ENCODE measurements at regions not wholly inside any gene's neighbourhood (a gene's known extent, or its start where the extent isn't known, plus 50 kb on each side); places are given as distances from the start of the nearest gene placed in this dataset.
"Not testable (repeated sequence)": the region's sequence is repeated elsewhere in the genome, so short reads cannot be mapped to it uniquely, and the experiment has no call there.

DNA sequence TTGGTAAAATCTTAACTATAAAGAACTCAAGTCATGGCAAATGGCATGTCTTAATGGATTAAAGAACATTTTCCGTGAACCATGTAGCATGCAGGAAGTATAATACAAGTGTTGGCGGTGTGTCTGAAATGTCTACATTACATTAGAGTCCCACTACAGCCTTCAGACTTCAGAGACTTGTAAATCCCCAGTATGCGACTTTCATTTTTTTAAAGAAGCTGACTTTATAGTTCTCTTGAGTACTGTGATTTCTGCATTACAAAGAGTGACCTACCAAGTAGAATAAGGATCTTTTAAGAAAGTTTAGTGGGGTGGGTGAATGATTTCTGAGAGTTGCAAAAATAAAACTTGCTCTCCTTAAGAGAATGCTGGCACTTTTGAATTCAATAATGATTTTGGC lies 140.7 kb upstream of the FN1 start:
- no peak for DNase-seq

DNA sequence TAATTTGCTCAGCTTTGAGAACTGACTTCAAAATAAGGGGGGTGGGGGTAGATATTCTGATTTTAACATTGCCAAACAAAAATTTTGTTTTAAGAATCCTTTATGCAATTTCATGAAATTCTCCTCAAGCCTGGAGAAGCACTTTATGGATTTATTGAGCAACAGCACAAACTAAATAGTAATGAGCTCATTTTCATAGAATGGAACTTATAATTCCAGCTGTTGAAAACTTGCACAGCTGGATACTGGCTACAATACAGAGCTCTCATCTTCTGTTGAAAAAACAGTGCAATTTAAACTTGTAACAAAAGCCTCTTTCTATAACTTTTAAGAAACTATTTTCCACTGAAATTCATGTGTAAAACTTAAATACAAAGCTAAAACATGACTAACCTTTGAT lies 137.6 kb upstream of the FN1 start:
- no peak for DNase-seq

DNA sequence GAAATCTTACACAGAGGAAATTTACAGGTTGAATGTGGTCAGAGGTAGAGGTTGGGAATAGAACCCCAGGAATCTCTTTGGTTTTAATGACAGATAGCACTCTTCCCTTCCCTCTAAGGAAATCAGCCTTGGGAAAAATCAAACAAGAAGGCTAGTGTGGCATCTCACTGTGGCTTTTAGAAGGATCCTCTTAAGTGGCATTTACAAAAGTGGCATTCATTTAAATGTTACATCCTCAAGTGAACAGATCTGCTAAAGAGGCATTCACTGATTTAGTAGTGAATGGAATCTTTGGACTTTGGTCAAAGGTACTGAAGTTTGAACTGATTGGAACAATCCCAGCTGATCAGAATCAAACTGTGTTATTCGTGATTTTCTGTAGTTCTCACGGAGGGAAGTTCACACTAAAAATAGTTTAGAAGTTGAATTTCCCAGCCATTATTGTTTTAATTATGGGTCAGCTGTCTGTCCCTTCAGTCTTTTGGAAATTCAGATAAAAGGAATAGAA lies 136.5 kb upstream of the FN1 start:
- no peak for DNase-seq

DNA sequence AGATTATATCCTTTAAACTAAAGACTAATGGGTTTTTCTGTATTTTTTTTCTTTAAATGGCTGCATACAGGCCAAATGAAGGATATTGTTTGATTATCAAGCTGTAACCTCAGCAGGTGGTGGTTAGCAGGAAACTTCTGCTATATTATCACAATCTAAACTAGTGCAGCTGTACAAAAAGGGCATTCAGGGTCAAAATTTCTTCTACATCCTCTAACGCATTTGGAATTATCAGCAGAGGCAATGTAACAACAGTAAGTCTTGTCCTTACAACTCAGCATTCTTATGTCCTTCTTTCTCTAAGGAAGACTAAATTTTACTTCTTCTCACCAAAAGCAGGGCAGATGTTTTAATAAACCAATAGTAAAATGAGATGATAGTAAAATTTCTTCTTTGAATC lies 135.8 kb upstream of the FN1 start:
- DNase-seq: peak; percentile 53

DNA sequence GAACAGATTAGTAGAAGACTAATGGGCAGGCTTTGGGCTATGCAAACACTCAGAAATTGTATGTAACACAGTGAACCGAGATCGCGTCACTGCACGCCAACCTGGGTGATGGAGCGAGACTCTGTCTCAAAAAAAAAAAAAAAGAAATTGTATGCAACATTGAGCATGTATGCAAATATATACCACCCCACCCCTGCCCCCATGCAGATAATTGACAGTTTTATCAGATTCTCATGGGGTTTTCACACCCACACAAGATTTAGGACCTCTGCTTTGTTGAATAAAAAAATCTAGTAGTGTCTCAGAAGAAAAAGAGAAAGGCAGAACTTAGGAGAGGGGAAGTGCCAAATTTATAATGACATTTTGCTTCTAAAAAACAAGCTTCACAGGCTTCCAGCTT lies 131.6 kb upstream of the FN1 start:
- no peak for DNase-seq

DNA sequence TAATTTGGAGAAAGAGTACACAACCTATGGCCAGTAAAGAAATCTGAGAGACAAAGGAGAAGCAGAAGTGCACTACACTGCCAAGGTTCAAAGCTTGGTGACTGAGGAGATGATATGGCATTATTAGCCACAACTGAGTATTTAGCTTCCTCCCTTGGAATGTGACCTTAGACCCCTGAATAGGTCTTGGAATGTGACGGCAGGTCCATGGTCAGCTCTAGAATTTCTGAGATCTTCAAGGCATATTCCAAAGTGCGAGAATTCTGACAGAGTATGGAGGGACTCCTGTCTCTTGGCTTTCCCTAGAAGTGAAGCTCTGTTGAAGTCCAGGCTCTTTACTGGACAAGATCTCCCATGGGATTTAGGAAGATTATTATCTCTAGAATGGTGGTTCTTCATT lies 130.0 kb upstream of the FN1 start:
- DNase-seq: no peak

DNA sequence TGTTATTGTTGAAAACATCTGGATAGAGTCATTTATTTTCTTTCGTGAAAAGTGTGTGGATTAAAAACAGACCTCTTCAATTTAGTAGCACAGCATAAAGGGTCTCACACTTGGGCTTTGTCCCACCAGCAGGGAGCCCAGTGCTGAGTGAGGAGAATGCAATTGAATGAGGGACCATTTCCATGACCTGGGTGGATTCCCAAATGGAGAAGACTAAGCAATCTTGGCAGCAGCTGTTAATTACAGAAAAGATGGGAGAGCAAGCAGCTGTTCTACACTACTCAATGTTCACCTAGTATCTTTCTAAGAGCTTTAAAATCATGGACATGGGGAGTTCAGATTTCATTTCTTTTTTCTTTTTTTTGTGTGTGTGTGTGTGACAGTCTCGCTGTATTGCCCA lies 121.8 kb upstream of the FN1 start:
- no peak for DNase-seq

DNA sequence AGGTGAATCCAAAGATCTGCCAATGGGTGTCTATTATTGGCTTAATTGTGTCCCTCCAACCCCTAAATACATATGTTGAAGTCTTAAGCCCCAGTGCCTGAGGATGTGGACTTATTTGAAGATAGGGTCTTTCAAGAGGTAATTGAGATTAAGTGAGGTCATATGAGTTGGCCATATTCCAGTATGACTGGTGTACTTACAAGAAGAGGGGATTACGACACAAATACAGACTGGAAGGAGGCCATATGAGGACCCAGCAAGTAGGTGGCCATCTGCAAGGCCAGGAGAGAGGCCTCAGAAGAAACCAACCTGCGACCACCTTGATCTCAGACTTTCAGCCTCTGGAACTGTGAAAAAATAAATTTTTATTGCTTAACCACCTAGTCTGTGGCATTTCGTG lies 121.1 kb upstream of the FN1 start:
- DNase-seq: peak; percentile 10

DNA sequence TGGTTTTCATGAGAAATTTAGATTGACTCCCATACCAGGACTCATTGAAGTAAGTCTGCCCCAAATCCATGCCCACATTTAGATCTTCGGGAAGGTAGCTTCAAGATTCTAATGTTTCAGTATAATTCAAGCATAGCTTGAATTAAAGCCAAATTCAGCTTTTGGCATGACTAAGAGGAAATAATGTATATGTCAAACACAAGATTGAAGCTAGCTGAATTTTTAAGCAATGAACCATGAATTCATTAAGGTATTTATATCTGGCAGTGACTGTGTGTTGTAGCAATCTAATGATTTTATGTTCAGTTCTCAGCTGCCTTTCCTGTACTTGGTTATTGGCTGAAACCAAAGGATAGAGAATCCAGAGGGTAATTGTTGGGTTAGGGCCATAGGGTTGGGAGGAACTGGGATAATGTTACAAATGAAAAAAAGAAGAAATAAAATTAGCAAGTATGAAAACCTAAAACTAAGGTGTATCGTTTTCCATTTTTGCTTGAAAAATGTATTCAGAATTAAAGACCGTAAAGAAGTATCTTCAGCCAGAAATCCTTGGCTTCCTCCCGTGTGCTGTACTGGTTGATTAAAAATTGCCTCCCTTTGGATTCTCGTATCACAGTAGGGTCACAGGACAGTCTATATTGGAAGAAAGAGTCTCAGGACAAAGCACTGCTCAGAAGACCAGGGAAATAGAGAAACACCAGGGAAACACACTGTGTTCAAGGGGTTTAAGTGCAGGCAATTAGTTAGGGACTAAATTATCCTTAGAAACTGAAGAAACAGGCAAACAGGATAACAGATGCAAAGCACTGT lies 119.0 kb upstream of the FN1 start:
- DNase-seq: no peak

DNA sequence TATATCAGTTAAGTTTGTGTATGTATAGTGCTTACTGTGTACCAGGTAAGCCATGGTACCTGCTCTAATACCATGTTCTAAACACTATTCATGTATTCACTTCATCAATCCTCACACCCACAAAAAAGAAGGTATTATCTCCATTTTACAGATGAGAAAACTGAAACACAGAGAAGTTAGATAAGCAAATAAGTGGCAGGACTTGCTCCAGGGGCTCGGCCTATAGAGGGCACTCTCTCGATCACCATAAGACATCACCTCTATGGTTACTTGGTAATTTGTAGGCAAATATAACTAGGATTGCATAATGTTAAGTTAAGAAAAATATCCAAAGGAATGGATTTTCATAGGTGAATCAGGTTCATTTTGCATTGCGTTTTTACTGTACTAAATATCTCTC lies 118.1 kb upstream of the FN1 start:
- peak; percentile 33 for DNase-seq

DNA sequence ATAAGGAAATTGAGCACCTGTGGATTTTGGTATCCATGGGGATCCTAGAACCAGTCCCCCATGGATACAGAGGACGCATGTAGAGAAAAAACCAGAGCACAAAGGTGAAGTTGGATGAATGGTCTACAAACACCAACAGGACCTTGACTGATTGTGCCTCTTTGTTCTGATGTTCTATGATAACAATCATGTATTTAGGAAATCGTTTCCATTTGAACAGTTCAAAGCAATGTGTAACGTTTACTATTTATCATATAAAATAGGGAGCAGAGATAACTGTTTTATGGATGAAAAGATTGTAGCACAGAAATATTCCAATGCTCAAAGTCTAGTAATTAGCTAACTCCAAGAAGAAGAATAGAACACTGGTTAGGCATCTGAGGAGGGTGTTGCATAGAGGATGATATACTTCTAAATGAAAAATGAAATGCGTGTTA lies 116.3 kb upstream of the FN1 start:
- DNase-seq: no peak

DNA sequence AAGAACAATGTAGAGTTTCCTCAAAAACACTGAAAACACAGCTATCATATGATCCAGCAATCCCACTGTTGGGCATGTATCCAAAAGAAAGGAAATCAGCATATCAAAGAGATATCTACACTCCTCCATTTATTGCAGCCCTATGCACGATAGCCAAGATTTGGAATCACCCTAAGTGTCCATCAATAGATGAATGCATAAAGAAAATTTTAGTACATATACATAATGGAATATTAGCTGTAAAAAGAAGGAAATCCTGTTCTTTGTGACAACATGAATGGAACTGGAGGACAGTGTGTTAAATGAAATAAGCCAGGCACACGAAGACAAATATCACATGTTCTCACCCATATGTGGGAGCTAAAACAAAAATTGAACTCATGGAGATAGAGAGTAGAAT lies 114.5 kb upstream of the FN1 start:
- DNase-seq: no peak

DNA sequence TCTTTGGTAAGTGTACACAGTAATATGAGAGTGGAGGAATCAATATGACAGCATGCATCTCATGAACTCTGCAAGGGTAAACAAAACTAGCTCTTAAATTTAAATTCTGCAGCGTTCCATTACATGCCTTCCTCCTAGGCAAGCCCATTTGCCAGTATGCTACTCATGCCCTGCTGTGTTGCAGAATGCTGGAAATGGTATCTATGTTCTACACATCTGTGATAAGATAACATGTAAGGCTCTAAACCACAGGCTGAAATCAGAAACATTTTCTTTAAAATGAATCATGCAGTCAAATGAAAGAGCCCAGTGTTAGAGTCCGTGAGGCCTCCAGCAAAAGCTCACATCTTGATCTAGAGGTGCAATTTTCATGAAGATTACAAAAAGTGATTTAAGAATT lies 112.8 kb upstream of the FN1 start:
- no peak for DNase-seq

DNA sequence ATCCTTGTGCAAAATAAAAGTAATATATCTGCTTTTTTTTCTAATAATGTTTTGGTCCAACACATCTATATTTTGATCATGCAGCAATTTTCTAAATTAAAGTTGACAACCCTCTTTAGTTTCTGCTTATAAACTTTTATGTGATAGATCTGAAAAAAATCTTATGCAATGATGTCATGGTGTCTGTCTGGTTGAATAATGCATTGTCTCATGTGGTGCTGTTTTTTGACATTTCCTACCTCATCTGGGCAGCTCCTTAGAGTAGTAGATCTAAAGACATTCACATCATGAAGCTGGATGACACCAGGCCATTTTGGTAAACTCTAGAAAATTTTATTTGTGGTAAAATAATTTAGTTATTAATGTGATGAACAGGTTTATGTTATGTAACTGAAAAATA lies 106.8 kb upstream of the FN1 start:
- no peak for DNase-seq

DNA sequence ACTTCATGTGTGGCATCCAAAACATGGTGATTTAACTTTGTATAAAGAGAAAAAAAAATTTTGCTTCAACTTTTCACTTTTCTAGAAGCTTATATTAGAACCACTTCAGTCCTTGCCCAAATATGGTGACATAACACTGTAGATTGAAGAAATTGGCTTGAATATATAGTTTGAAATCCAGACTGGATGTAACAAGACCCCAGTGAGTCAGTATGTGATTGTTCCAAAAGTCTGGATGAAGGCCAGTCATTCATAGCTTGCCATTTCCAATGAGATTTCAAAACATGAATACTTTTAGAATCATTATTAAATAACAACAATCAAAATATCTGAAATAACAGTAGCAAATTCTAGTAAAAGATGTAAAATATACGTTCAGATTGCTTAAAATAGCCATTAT lies 104.8 kb upstream of the FN1 start:
- DNase-seq: no peak

DNA sequence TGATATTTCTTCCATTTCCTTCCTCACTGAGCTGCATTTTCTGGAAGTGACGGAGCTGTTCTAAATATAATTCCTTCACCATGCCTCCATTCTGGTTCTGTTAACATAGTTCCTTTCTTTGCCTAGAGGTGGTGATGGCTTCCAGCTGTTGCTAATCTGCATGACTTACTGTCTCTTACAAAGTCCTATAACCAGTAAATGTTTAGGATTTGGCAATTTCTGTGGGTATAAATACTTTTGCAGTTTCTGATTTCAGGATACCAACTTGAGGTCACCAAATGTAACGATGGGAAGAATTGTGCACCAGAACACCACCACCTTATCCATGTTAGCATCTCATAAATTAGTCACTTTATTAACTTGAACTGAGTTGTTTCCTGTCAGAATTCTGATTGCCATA lies 101.7 kb upstream of the FN1 start:
- DNase-seq: no peak

DNA sequence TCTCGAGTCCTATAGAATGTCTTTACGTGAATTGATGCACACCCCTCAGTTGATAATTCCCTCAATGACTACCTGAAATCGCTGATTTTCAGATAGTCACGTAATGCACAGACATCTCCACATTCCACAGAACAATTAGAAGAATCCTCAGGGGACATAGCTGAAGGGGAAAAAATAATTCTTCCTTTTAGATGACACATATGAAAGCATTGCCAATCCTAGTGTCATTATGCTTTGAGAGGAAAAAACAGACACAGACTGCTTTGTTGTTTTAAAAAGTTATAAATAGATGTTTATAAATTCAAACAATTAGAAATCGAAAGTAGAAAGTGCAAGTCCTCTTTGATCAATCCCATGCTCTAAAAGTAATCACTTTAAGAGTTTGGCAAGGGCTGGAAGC lies 100.6 kb upstream of the FN1 start:
- DNase-seq: no peak

DNA sequence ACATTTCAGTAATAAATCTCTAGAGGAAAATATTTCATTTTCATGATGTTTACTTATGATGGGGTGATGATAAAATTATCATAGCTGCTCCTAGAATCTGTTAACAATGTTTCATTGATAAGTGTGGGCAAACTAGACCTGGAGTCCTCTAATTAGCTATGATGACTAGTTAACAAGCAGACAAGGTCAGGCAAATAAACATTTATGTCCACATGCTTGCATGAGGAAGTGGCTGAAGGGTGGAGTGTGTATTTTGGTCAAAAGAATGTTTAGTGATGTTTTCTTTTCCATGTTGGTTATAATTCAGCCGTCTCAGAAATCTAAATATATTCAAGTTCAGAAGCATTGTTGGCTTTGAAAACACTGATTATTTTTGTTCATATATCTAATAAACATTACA lies 99.9 kb upstream of the FN1 start:
- DNase-seq: no peak

DNA sequence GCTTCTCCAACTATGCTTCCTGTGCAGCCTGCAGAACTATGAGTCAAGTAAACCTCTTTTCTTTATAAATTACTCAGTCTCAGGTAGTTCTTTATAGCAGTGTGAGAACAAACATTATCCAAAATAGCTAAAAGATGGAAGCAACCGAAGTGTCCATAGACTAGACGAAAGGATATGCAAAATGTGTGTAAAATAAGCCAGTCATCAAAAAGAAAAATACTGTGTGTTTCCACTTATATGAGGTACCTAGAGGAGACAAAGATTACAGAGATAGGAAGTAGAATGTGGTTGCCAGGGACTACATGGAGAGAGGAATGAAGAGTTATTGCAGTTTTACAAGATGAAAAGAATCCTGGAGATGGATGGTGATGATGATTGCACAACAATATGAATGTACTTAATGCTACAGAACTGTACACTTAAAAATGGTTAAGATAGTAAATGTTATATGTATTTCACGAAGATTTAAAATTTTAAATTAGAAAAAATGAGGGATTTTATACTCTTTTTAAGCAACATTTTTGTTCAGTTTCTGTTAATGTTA lies 99.3 kb upstream of the FN1 start:
- DNase-seq: no peak

DNA sequence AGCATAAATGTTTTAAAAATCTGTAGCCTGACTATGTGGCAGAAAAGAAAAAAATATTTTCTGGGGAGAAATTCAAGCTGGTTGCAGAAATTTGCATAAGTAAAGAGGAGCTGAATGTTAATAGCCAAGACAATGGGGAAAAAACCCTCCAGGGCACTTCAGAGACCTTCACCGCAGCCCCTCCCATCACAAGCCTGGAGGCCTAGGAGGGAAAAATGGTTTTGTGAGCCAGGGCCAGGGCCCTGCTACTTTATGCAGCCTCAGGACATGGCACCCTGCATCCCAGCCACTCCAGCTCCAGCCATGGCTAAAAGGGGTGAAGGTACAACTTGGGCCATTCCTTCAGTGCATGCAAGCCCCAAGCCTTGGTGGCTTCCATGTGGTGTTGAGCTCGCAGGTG lies 97.8 kb upstream of the FN1 start:
- DNase-seq: not testable (repeated sequence)

DNA sequence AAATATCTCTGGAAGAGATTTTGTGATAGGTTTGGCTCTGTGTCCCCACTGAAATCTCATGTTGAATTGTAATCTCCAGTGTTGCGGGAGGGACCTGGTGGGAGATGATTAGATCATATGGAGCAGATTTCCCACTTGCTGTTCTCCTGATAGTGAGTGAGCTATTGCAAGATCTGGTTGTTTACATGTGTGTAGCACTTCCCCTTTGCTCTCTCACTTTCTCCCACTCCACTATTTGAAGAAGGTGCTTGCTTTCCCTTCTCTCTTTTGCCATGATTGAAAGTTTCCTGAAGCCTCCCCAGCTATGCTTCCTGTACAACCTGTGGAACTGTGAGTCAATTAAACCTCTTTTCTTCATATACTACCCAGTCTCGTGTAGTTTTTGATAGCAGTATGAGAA lies 97.0 kb upstream of the FN1 start:
- no peak for DNase-seq

DNA sequence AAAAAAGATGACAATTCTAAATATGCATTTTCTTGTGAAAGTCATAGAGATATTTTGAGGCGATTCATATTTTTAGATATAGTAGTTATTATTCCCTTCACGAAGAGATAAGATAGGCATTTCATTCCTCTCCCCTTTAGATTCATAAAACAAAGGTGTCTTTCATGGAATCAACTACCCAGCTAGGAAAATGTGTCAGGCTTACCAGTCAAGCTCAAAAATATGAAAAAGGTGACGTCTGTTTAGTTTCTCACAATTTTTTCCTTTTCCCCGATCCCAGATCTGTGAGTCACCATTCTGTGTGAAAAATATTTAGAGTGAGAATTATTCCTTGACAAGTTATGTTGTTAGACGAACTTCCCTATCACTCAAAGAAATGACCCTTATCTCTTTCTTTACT lies 95.4 kb upstream of the FN1 start:
- no peak for DNase-seq

DNA sequence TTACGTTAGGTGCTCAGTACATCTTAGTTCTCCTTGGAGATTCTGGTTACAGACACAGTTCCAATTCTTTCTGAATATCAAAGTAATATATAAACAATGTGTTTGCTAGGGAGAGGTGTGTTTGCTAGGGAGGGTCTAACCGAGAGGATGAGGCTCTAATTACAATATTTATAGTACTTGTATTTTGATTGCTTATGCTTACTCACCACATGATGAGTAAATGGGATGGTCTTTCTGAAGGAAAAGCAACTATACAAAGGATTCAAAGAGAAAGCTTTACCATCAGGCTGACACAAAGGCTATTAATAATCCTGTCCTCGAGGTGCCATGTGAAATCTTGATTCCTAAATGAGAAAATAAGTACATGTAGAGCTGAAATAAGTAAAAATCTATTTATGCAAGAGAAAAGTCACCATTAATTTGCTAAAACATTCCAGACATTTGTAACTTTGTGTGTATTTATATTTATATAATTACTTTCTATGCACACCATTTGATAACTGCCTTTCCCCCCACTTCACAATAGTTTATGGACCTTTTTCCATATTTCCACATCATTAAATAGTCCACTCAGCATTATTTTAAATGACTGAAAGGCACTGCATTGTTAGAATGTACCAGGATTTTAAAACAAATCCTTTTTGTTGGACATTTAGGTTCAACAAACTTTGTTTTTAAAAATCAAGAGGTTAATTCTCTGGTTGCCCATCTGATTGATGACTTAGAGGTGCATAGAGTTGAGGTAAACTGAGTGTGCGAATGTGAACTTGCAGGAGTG lies 94.5 kb upstream of the FN1 start:
- DNase-seq: no peak

DNA sequence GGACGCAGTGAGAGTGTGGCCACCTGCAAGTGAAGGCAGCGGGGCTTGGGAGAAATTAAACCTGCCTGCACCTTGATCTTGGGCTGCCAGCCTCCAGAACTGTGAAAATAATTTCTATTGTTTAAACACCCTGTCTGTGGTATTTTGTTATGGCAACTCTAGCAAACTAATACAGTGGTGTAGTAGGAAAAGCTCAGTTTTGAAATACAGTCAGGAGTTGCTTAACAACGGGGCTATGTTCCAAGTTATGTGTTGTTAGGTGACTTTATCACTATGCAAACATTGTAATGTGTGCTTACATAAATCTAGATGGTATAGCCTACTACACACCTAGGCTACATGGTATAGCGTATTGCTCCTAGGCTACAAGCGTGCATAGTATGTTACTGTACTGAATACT lies 93.4 kb upstream of the FN1 start:
- no peak for DNase-seq

Data from hematopoietic multipotent progenitor cell treated with erythropoietin and hydrocortisone succinate and interleukin-3 and kit ligand, for 6 days (in vitro differentiated cells).